CD4-positive, alpha-beta T cell treated with Interleukin-10 for 1 hour (primary cell): ENCODE measurements at regions not wholly inside any gene's neighbourhood (a gene's known extent, or its start where the extent isn't known, plus 50 kb on each side); places are given as distances from the start of the nearest gene placed in this dataset.

Experiments
- DNase-seq: peaks from one replicate; pipeline ENCODE4 v3.0.0-alpha.2; 2020

GRCh38 chr3:59540241-59540640 is 490.4 kb upstream of the CFAP20DC start:
- no peak for DNase-seq

- no peak for DNase-seq
These were observed 489.1 kb upstream of the CFAP20DC start for GRCh38 chr3:59538753-59539432.

GRCh38 chr3:59535791-59536221 is 486.0 kb upstream of the CFAP20DC start:
- no peak for DNase-seq

- no peak for DNase-seq
These were observed 482.2 kb upstream of the CFAP20DC start for GRCh38 chr3:59531994-59532393.

GRCh38 chr3:59531066-59531745 is 481.4 kb upstream of the CFAP20DC start:
- no peak for DNase-seq

- no peak for DNase-seq
These were observed 478.4 kb upstream of the CFAP20DC start for GRCh38 chr3:59528251-59528650.

GRCh38 chr3:59527493-59527892 is 477.7 kb upstream of the CFAP20DC start:
- DNase-seq, result no peak

GRCh38 chr3:59526999-59527398 is 477.2 kb upstream of the CFAP20DC start:
- DNase-seq, result no peak

- no peak for DNase-seq
These were observed 472.7 kb upstream of the CFAP20DC start for GRCh38 chr3:59522550-59522949.

DNA sequence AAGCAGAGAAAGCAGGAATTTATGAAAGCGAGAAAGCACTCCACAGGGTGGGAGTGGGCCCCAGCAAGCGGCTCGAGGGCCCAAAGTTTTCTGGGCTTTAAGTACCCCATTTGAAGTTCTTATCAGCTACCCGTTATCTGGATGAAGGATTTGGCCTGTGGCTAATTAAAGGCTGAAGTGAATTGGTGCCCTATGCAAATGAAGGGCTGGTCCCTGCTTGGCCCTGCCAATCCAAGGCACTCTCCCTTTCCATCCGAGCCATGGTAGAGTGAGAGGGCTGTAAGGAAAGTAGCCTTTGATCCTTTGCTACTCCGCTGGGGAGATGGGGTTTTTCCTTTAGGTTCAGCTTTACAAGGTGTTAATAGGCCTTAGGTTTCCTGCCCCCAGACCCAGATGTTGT is 469.3 kb upstream of the CFAP20DC start:
- no peak for DNase-seq

DNA sequence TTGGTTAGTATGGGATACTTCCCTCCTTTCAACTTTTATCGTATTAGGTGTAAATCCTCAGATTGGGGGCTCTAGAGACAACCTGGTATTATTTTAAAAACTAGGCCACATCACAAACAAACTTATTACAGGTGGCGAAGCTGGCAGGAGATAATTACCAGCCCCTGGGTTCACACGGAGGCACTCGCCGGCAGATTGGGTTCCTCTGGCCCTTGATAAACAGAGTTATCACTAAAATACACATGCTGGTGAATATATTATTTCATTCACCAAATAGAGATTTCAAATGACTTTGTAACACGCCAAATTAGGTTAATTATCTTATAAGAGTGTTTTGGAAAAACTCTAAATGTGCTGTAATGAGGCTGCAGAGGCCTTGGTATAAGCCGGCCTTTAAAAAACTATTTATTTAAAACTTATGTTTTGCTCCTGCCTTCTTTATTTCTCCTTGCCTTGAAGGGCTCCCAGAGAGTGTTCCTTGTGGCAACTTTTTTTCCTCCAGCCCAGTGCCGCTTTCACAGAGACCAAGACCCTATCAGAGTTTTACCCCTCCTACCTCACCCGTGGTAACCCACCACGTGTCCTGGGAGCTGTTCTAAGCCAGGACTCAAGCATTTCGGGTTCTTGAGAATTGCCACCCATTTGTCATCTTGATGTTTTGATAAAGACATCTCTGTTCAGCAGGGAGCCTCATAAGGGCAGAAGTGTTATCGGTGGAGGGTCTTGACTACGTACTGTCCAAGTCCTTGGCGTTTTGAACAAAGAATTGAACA is 468.6 kb upstream of the CFAP20DC start:
- DNase-seq, result no peak

DNA sequence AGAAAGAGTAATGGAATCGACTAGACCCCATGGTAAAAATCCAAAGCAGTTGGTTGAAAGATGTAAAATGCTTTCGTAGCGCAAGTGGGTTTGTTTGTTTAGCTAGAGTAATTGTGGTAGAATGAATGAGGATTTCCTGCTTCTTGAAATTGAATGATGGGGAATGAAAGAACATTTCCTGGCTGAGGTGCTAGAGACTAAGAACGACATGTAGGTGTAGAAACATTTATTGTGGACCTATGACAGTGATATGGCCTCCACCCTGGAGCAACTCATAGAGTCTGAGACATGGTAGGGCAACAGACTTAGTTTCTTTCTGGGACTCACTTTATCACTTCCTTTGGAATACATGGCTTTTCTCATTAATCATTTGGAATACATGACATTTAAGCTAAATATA is 467.6 kb upstream of the CFAP20DC start:
- DNase-seq, result no peak

GRCh38 chr3:59515966-59516365 is 466.1 kb upstream of the CFAP20DC start:
- no peak for DNase-seq

DNA sequence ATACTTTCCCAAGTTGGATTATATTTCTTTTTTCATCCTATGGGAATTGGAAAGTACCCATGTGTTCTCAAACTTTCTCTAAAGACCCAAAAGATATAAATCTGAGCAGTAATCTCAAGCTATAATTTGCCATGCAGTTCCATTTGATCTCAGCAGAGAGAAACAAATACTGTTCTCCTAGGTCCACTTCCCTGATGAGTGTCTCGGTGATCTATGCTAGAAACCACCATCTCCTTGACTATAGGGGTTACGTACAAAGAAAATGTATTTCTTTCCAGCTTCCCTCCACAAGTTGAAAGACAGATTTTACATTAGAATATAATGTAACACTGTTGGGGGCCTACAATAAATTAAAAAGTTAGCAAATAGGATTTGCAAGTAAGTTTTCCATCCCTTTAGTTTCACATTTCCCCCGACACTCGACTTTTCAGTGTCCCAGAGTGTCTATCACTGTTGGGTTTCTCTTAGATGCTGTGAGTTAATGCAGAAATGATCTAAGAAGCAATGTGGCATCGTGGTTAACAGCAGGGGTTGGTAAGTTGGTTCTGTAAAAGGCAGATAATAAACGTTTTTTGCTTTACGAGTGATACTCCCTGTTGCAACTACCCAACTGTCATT is 465.1 kb upstream of the CFAP20DC start:
- DNase-seq, result peak; percentile 15

DNA sequence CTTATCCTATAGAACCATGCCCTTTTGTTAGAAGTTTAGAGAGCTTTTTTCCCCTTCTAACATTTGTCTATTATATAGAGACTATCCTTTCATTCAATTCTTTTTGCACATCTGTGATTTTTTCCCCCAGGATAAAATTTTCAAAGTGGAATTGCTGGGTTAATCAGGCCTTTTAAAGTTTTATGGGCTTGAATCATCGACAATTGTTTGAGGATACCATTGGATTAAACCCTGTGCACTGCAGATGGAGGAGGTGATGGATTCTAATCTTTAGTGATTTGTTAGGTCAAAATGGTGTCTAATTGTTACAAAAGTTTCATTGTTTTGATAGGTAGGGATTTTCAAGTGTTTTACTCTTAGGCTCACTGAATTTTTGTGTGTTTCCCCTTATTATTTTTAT is 463.7 kb upstream of the CFAP20DC start:
- DNase-seq, result no peak

- no peak for DNase-seq
These were observed 462.2 kb upstream of the CFAP20DC start for GRCh38 chr3:59512066-59512465.

GRCh38 chr3:59510576-59510975 is 460.8 kb upstream of the CFAP20DC start:
- DNase-seq, result no peak

- no peak for DNase-seq
These were observed 458.4 kb upstream of the CFAP20DC start for GRCh38 chr3:59508273-59508672.

- no peak for DNase-seq
These were observed 456.4 kb upstream of the CFAP20DC start for GRCh38 chr3:59506191-59506590.

DNA sequence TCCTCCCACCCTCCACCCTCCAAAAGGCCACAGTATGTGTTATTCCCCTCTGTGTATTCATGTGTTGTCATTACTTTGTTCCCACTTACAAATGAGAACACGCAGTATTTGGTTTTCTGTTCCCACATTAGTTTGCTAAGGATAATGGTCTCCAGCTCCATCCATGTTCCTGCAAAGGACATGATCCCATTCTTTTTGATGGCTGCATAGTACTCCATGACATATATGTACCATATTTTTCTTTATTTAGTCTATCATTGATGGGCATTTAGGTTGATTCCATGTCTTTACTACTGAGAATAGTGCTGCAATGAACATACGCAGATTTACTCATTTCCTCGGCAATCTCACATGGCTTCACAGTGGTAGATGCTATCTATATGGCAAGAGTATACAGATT is 453.6 kb upstream of the CFAP20DC start:
- no peak for DNase-seq

DNA sequence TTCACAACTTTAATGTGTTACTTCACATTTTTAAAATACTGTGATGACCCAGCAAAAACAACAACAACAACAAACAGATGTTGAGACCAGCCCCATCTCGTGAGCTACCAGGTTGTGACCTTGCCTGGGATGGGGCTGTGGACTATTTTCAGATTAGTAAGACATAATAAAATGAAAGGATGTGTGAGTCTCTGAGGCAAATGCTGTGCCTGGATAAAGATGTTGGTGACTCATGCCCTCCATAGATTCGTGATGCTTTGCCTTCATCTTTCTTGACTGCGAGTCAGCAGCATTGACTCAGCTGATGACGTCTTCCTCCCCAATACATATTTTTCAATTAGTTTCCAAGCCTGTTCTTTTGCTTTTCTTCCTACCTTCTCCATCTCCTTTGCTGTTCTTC is 453.0 kb upstream of the CFAP20DC start:
- DNase-seq, result no peak

DNA sequence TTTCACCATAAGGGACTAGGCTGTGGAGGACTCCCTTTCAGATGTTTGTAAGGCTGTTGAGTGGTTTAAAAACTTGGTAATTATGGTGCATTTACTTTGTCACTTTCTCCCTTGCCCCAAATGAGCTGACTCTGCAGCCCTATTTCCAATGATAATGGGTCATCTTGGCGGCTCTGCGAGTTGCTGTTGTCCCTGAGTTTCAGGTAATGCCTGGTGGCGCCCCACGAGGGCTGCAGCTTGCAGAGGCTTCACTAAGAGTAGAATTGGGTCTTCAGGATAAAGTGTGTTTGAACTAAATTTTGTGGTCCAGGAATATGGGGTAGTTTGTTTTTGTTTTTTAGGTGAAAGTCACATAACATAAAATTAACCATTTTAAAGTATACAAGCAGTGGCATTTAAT is 450.1 kb upstream of the CFAP20DC start:
- no peak for DNase-seq

DNA sequence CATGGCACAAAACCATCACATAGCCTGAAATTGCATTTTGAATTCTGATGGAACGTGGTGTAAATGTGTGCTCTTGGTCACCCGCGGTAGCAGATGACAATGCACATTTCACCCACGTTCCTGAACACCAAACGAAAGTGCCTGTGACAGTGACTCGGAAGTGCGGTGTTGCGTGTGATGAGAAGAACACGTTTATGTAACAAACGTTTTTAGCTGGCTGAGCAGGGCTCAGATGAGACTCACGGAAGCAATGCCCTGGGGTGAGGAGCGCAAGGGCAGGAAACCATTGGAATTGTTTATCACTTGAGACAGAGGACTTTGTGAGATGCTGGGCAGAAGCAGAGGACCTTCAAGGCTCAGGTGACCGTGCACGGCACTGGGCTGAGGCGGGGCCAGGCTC is 449.2 kb upstream of the CFAP20DC start:
- no peak for DNase-seq

- no peak for DNase-seq
These were observed 446.4 kb upstream of the CFAP20DC start for GRCh38 chr3:59496250-59496649.
